ENCODE measurements at regions not wholly inside any gene's neighbourhood (a gene's known extent, or its start where the extent isn't known, plus 50 kb on each side); places are given as distances from the start of the nearest gene placed in this dataset.

DNA sequence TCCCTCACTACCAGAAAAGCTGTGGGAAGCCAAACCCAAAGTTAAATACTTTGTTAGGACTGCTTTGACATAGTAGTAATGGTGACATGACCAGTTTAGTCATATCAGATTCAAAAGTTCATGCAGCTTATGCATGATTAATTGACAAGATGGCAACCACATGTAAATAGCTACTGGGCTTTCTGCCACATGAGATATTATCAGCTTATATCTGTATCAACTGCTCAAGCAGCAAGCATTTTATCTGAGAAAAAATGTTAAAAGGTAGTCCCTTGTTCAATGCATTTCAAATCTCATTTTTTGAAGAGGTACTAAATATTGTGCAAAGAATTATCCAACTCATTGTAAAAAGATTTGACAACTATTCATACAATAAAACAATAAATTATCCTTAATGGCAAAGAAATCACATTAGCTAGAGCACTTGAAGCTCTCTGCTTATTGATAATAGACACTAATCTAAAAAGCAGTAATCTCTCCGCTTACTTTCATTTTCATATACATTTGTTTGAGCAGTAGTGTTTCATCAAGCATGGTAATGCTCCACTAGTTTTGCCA lies 993.6 kb upstream of the NXPH2 start:
- Histone ChIP-seq H3K23me2 (ENCODE audit: insufficient read length, low read depth, low read length, poor library complexity, severe bottlenecking) (no peaks in the 10 kb centered on the region), H3T11ph (ENCODE audit: low read length) (no peak overlapping the region), H2AK5ac (ENCODE audit: insufficient read length, low read length) (no peak overlapping the region), H2AFZ (ENCODE audit: low read length) (no peak overlapping the region), H3K18ac (ENCODE audit: insufficient read length, low read depth, low read length) (no peak overlapping the region), H4K20me1 (ENCODE audit: control insufficient read depth, insufficient read depth, insufficient read length) (no peaks in the 10 kb centered on the region), H3K9ac (ENCODE audit: extremely low read depth, insufficient read length, low read length) (no peak overlapping the region), H3K79me1 (ENCODE audit: insufficient read depth, low read depth, low read length, poor library complexity, severe bottlenecking) (no peaks in the 10 kb centered on the region), H3K4me1 (ENCODE audit: insufficient read depth, low read length) (no peaks in the 10 kb centered on the region), H3K27me3 (ENCODE audit: insufficient read depth, low read length) (no peaks in the 10 kb centered on the region), H2BK15ac (ENCODE audit: low read depth, low read length) (no peak overlapping the region), H3K79me2 (ENCODE audit: insufficient read depth, low read length) (no peaks in the 10 kb centered on the region), H4K8ac (replicated peaks; ENCODE audit: insufficient read length, low read depth, low read length) (no peak overlapping the region), H3K9me3 (ENCODE audit: control insufficient read depth, low read depth, low read length) (no peaks in the 10 kb centered on the region), H3K4me2 (ENCODE audit: insufficient read depth, insufficient read length, low read length) (no peak overlapping the region), H3K56ac (ENCODE audit: insufficient read length, low read depth, low read length) (no peak overlapping the region), H4K91ac (ENCODE audit: insufficient read length, low read depth, low read length) (no peak overlapping the region), H2BK20ac (ENCODE audit: low read depth, low read length, poor library complexity, severe bottlenecking) (no peak overlapping the region), H3K27ac (ENCODE audit: insufficient read length, low read depth, low read length) (no peak overlapping the region), H2BK5ac (ENCODE audit: insufficient read length, low read length) (no peak overlapping the region), H4K5ac (ENCODE audit: insufficient read length, low read depth, low read length) (no peak overlapping the region), H3K14ac (ENCODE audit: insufficient read depth, low read length) (no peak overlapping the region), H2BK12ac (ENCODE audit: insufficient read length, low read depth, low read length) (no peak overlapping the region), H2BK120ac (ENCODE audit: low read depth, low read length, poor library complexity, severe bottlenecking) (no peak overlapping the region), H3K4ac (ENCODE audit: low read depth, low read length) (no peak overlapping the region), H3K23ac (ENCODE audit: insufficient read length, low read depth, low read length) (no peak overlapping the region)
- DNase-seq = no peak
- WGBS (ENCODE audit: extremely low coverage, insufficient read length, low lambda C conversion rate) = no CpG with 5 or more reads among the region's 1 CpG
- Mint-ChIP-seq H3K4me3 (no peak overlapping the region), H3K4me1 (peaks cover 8 to 13% of the 10 kb centered on the region in 2 experiments), H3K36me3 (ENCODE audit: insufficient read depth in 1 of 3, low read depth in 3 of 3) (no peaks in the 10 kb centered on the region), H3K27ac (no peak overlapping the region; a peak in 1 of 7 replicates), H3K27me3 (ENCODE audit: low read depth) (no peaks in the 10 kb centered on the region; the same call in 1 of the 2 replicates), H3K9me3 (no peaks in the 10 kb centered on the region)
- no peak for TF ChIP-seq CTCF (conservative IDR thresholded peaks at IDR 0.05)
